NCI-H748 (cell line): ENCODE measurements at regions not wholly inside any gene's neighbourhood (a gene's known extent, or its start where the extent isn't known, plus 50 kb on each side); places are given as distances from the start of the nearest gene placed in this dataset.

Experiments used
- DNase-seq: peaks from one replicate; lab custom pipeline; 2025; ENCODE audit not compliant: unreplicated experiment; lab: John Stamatoyannopoulos, UW

DNA sequence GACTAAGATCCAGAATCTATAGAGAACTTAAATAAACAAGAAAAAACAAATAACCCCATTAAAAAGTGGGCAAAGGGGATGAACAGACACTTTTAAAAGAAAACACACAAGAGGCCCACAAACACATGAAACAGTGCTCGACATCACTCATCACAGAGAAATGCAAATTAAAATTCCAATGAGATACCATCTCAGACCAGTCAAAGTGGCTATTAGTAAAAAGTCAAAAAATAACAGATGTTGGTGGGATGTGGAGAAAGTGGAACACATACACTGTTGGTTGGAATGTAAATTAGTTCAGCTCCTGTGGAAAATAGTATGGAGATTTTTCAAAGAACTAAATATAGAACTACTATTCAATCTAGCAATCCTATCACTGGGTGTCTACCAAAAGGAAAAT lies 143.1 kb downstream of the IFI44 start:
- no peak for DNase-seq

- DNase-seq: no peak
These were observed 147.6 kb downstream of the IFI44 start for GRCh38 chr1:78797108-78797781.

DNA sequence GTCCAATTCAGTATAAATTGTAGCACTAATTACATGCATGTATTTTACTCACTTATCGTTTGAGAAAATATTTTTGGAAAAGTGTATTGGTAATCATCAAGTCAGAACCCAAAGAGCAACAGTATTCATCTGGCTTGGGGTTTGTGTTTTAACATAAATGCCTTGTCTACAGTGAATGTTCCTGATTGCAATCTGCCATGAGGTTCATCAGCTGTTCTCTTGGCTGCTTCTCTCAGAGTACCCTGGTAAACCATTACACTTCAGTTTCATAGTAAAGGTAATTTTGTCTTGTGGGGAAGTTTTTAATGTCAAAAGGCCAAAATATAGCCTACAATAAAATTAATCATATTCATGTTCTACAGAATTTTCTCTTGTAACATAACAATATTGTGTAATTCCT lies 150.3 kb downstream of the IFI44 start:
- DNase-seq: no peak

DNA sequence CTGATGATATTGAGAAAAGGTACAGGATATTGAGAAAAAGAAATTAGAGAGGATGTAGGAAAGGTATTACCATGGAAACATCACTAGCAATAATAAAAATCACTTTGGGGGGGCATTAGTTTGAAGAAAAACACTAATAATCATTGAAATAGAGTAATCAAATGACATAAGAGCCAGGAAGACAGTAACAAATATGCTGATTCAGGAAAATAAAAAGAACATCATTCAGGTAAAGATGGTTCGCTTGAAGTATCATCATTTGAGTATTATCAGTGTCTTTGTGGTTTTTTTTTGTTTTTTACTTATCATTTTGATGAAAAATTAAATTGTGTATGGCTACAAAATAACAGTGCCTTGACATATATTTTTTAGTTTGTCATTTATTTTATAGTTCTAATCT lies 164.5 kb downstream of the IFI44 start:
- no peak for DNase-seq

DNA sequence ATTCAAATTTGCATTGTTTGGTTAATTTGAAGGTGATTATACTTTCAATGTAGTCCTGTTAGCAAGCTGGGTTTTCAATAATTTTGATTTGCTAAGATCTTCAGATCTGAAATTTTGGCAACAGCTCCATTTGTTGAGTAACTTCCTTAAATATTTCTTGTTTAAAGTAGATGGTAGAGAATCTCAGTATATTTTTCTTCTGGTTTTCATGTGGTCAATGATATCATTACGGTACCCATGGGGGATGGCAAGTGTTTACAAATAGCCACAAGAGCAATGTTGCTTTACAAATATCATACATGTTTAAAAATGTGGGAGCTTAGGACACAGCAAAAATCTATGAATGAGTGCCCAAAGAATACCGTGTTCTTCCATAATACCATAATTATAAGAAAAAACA lies 175.9 kb downstream of the IFI44 start:
- no peak for DNase-seq

DNA sequence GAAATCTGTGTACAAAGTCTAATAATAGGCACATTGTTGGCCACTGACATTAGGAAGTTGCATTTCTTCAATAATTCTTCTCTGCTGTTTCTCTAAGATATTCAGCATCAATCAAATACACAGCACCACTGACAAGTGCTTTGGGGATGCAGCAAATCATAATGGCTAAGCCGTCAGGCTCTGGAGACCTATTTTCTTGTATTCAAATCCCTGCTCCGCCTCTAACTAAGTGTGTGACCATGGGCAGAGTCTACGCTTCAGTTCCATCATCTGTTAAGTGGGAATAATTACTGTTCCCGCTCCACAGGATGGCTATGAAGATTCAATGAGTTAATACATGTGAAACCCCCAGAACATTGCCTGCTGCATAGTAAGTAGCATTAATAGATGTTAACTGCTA lies 176.9 kb downstream of the ADGRL4 start:
- DNase-seq: peak; percentile 4

GRCh38 chr1:78830321-78830720 lies 176.2 kb downstream of the ADGRL4 start:
- DNase-seq: peak; percentile 7

DNA sequence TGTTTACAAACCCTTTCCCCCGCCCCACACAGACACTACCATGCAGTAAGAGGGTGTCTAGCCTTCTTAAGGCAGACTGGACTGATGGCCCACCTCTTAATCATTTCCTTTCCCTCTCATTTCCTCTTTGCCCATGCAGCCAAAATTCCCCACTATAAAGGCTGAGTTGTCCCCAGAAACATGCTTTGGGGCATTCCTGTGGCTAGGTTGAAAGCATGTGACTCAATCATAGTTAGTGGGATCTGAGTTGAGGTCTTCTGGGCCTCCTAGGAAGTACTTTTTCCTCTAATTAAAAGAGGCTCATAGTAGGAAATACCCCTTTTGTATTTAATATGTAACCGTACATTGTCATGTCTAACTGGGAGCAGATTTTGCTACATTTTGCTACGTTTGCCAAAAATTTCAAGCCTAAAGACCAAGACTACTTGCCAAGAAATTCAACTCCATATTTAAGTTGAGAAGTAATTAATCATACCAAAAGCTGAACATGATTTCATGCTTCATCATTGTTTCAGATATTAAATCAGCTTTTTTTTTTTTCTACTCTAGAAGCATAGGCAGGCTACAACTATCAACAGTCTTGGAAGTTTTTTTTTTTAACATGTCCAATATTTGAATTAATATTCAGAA lies 174.7 kb downstream of the ADGRL4 start:
- no peak for DNase-seq

GRCh38 chr1:78833491-78833890 lies 173.0 kb downstream of the ADGRL4 start:
- peak; percentile 37 for DNase-seq

DNA sequence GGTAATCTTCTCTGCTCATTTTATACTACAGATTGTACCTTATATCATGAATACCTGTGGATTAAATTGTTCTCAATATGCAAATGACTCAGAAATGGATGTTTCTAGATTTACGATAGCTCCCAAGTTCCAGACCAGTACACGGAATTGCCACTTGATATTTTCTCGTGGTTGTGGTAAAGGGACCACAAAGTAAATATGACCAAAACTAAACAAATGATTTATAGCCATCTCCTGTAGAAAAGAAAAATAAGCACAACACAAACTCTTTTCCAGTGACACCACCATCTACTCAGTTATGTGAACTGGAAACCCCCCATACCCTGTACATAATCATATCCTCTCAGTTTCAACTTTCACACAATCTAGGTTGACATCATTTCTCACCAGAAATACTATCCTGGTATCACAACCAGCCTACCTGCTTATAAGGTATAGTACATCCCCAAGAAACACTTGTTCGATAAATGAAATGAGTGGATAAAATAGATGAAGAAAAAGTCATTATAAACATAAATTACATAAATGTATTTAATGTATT lies 172.3 kb downstream of the ADGRL4 start:
- no peak for DNase-seq

GRCh38 chr1:78836726-78837125 lies 169.8 kb downstream of the ADGRL4 start:
- DNase-seq: no peak

- DNase-seq: peak; percentile 62
These were observed 166.7 kb downstream of the ADGRL4 start for GRCh38 chr1:78839704-78840277.
